HG03432 (cell line): ENCODE measurements at regions not wholly inside any gene's neighbourhood (a gene's known extent, or its start where the extent isn't known, plus 50 kb on each side); places are given as distances from the start of the nearest gene placed in this dataset.
"Not testable (repeated sequence)": the region's sequence is repeated elsewhere in the genome, so short reads cannot be mapped to it uniquely, and the experiment has no call there.

Experiments used
- ATAC-seq: cut with Tn5 transposase; IDR thresholded peaks from one replicate; pipeline ENCODE4 v1.9.1; 2021; ENCODE audit warnings: mild to moderate bottlenecking, moderate library complexity; ENCODE audit not compliant: unreplicated experiment

DNA sequence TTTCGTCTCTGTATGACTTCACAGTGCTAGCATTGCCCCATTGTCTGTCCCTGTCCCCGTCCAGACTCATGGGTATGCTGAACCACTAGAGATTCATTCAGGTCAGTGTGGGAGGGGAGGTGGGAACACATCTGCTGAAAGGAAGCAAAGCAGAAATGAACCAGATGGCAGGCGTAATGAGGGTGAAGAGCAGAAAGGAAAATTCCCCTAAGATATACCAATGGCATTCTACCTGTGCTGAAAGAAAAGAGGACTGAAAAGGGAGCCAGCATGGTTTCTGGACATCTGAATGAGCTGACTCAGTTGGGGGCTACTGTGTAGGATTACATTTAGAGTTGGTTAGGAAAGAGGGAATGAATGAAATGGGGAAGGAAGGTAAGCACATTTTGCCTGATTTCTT lies 678.7 kb downstream of the MAT2B start:
- no peak for ATAC-seq

DNA sequence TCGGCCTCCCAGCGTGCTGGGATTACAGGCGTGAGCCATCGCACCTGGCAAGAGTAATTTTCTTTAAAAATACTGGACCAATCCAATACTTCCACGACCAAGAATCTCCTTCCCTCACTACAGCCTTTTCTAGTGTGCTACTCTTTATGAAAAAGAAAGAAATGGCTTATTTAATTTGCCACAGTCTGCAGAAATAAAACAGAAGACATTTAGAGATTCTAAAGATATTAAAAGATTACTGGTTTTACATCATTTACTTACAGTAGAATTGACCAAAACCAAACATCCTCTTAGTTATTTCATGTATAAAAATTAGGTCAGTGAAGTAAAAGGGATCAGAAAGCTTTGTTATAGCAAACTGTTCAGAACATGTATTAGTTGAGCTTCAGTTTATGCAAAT lies 679.6 kb downstream of the MAT2B start:
- no peak for ATAC-seq

DNA sequence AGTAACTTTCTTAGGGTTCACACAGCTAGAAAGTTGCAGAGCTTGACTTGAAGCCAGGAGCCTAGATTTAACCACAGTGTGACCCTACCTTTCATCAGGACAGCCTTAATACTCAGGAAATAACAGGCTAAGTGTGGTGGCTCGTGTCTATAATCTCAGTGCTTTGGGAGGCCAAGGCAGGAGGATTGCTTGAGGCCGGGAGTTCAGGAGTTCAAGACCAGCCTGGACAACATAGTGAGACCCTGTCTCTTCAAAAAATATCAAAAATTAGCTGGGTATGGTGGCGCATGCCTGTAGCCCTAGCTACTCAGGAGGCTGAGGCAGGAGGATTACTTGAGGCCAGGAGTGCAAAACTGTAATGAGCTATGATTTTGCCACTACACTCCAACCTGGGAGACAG lies 681.1 kb downstream of the MAT2B start:
- ATAC-seq, result no peak

DNA sequence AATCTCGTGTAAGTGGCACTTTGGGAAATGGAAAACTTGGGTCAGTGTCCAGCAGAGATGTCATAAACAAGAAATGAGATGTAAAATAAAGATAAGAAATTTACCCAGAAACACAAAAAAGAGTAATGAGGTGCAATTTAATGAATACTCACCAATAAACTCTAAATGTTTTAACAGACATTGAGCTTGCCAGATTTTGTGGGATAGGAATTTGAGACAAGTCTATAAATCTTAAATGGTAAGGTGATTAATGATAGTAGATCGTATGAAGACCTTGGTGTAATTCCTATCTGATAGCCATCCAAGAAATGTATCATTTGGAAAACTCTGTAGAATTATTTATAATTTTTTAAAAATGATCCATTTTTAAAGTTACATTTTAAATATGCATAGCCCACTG lies 682.4 kb downstream of the MAT2B start:
- no peak for ATAC-seq

DNA sequence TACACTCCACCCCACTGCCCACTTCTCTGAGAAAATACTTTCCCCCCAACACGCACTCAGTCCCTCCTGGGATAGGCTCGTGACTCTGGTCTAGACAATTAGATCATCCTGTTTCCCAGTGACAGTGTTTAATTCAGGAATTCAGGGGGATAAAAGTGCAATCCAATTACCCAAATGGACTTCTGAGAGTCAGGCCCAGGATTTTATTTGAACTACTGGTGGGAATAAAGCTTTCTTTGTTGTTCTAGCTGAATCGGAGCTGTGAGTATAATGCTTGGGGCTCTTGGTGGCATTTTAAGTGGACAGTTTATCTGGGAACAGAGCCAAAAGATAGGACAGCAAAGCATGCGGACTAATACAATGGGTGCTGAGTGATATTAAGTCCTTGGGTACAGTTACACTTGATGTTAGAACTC lies 683.3 kb downstream of the MAT2B start:
- ATAC-seq, result no peak

DNA sequence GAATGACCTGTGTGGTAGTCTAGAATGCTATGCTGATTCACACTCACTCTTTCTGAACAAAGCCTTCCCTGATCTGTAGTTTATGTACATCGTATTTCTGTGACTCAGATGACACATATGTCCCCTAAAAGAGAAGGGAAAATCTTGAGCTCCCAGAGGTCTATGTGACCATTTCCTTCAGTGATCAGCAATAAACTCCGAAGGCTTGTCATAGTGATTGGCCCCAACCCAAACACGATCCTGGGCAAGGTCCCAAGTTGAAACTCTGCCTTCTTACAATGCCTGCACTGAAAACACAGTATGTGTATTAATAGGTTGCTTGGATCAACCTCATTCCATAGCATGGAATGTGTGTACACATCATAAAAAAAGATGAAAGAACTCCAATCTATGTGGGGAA lies 685.8 kb downstream of the MAT2B start:
- ATAC-seq, result no peak

DNA sequence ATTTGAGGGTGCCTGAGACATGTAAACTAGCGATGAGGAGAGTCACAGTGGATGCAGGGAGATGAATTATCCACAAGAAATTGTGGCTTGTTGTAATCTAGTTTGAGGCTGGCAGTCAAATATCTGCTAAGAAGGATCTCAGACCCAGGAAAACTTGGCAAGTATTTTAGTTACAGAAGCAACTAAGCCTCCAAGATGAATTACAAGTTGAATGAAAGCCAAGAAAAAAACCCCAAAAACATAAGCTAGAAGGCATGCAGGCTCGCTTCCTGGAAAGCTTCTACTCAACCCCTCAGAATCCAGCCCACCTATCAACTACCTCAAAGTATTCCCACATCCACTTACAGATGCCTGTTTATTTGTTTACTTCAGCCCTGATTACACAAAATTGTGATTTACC lies 696.9 kb downstream of the MAT2B start:
- ATAC-seq, result no peak

DNA sequence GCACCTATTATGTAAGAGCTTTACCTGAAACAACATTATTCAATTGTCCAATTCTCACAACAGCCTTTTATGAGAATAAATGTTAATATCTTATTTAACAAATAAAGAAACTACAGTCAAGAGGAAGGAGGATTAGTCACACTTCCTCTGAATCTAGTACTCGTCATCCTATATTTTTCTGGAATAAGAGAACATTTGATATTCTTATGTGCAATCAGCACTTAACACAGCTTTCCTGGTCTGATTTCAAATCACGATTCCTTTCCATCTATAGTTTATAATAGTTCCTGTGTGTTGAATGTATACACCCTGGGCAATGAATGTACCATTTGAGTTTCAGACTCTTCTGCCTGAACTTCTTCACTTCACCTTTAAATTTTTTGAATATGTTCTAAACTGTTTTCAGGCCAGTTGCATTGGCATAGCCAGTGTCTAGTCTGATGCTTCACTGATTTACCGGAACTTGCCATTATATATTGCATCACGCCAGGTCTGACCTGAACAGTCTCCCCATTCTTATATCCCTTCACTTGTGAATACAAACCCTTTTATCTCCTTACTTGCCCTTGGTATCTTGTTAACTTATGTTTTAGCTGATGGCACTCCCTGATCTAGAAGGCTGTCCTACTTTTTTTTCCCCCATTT lies 698.3 kb downstream of the MAT2B start:
- no peak for ATAC-seq

DNA sequence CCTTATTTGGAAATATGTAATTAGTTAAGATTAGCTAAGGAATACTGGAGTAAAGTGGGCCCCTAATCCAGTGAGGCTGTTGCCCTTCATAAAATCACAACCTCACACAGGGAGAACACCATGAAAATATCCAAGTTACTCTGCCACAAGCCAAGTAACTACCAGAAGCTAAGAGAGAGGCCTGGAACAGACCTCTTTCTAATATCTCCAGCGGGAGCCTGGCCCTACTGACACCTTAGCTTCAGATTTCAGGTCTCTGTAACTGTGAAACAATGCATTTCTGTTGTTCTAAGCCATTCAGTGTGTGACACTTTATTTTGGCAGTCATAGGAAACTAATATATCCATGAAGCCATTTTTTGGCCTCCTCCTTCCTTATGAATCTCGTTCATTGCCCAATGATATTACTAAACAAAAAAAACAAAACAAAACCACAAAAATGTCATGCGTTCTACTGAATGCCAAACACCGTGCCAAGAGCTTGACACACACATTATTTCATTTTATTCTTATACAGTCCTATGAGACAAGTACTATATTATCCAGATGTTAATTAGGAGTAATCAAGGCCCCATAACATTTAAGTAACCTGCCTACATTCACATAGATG lies 699.0 kb downstream of the MAT2B start:
- no peak for ATAC-seq

DNA sequence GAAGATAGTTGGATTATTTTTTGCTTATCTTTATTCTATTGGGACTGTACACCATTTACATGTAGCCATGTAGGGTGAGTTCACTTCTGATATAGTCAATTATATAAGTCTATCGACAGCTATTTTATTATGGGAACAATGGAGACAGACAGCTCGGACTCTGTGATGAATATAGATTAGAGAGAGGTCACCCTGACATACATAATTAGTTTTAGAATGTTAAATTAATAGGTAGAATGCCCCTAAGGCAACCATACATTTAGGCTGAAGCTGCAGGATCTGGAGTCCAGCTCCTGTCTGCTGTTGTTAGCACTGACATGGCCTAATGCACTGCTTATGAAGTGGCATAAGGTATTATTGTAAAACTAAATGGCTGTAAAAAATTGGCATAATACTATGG lies 700.8 kb downstream of the MAT2B start:
- ATAC-seq, result no peak

DNA sequence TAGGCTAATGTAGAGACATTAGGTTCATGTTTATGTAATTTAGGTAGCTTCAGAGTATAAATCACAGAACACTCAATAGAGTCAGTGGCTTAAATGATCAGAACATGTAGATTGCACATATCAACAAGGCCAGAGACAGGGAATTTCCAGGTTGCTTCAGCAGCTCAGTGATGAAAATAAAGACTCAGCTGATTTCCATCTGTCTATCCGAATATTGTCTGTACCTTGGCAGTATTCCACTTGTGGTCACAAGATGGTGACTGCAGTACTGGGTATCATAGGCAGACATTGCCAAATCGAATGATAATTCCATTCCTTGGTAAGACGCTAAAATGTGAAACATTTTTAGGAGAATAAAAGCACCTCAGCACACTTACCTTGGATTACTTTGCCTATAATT lies 702.2 kb downstream of the MAT2B start:
- ATAC-seq, result no peak

DNA sequence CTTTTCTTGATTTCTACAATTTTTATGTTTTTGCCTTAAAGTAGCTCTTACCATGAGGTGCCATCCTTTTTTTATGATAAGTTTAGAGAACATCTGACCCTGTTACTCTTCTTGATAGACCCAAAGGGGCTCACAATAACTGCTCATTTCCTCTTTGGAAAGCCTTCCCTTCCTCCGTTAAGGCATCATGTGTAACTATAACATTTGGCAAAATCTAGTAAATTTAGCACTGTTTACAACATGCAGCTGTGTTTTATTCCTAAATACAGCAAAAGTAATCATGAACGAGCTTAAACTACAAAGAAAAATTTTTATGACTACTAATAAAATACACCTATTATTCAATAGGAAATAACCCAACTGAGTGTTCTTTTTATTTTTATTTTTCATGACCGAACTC lies 705.1 kb downstream of the MAT2B start:
- no peak for ATAC-seq

DNA sequence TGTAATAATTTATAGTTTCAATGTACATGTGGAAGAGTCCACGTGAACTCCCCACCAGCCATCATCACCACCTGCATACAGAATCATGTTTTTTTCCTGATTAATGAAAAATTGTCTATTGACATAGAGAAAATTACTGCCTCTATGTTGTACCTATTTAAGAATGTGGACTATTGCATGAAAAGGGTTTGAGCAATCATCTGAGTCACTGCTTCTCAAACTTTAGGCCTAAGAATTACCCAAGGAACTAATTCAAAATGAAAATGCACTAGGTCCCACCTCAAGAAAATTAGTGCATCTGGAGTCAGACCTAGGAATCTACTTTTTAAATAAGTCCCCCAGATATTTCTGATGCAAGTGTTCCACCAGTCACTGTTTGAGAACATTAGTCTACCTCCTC lies 709.3 kb downstream of the MAT2B start:
- no peak for ATAC-seq

DNA sequence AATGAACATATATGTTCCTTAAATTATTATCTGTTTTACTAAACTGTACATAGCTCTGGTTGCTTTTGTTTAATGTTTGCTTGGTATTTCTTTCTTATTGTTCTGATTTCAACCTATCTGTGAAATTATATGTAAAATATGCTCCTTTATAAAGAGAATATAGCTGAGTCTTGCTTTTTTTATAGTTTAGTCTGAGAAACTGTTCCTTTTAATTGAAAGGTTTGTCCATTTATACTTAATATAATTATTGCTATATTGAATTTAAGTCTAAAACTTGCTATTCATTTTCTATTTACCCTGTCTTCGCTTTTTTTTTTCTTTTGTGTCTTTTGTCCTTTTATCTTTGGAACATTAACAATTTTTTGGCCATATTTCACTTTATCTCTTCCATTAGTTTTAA lies 712.0 kb downstream of the MAT2B start:
- ATAC-seq, result no peak

DNA sequence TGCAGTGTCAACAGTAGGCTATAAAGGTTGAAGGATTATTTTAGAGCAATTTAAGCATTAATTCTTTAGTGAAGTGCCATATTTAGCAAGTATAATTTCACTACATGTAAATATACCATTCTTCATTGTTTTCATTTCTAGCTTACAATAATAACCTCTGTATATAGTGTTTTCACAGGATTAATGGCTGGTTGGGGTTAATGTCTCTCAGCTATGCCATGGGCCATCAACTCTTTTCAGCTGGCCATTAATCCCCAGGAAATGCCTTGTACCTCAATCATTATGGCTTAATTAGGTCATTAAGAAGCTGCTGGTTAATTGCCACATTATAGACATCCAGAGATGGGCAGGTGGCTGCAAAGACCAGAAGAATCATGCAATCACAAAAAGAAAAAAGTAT lies 715.1 kb downstream of the MAT2B start:
- ATAC-seq, result no peak

DNA sequence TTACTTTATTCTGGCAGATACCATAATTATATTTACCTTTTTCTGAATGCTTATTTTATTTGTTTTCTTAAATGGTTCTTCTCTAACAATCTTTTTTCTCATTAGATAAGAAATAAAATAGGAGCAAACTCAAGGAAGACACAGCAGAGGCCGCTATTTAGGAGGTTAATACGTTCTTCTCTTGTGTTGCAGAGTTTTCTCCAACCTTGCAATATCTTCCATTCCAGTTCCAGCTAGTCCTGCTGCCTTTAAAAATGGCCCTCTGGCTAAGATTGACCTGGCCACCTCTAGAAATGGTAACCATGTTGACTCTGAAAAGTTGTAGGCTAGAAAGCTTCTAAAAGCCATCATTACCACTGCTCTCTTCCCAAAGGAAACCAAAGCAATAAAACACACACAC lies 718.8 kb downstream of the MAT2B start:
- no peak for ATAC-seq

DNA sequence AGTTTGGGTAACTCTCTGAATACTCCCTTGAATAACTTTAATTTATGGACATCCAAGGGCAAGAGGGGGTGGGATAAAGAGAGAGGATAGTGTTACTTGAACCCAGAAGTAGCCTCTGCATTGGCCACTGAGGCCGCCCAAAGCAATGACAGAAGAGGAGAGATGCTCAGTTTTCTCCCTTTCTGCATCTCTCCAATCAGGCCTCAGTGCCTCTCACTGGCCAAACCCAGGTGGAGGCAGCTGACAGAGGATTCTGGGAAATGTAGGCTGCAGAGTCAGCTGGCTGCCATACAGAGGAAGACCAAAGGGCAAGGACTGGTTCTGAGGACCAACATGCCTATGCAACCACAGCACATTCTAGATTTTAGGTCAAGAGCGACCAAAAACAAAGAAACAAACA lies 719.4 kb downstream of the MAT2B start:
- no peak for ATAC-seq

DNA sequence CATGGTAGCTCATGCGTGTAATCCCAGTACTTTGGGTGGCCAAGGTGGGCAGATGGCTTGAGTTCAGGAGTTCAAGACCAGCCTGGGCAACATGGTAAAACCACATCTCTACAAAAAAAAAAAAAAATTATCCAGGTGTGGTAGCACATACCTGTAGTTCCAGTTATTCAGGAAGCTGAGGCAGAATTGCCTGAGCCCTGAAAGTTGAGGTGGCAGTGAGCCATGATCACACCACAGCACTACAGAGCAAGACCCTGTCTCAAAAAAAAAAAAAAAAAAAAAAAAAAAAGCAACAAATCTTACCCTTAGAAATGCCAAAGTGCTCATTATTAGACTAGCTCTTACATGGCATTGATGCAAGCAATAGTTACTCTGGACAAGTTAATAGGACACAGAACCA lies 724.9 kb downstream of the MAT2B start:
- ATAC-seq, result no peak

DNA sequence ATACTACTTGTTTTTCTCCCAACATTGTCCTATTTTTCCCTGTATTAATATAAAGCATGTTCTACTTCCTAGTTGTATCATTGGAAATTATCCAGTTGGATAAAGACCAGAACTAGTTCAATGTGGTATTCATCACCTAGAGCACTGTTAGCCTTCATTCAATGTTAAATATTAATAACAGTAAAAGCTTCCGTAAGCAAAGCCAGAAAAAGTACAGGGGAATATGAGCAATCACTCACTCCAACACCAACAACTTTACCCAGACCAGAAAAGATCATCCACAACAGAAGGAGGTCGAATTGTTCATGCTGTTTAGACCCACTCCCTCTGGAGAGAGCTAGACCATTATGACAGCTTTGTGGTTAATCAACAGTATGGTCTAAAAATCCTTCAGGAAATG lies 728.4 kb downstream of the MAT2B start:
- no peak for ATAC-seq

DNA sequence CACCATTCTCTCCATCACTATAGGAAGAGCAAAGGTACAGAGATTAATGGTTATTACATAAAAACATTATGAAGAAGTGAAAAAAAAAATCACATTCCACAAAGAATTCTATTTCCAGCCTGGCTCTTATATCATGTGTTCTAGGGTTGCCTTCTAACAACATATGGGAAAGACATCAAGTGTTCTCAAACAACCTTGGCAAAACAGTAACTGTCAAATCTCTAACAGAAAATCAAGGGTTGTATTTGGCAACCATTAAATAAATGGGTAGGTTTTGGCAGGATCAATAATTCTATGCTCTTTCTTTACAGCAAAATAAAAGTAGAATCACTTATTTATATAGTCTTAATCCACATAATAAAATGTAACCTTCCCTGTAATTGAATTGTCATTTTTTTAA lies 728.9 kb downstream of the MAT2B start:
- no peak for ATAC-seq

DNA sequence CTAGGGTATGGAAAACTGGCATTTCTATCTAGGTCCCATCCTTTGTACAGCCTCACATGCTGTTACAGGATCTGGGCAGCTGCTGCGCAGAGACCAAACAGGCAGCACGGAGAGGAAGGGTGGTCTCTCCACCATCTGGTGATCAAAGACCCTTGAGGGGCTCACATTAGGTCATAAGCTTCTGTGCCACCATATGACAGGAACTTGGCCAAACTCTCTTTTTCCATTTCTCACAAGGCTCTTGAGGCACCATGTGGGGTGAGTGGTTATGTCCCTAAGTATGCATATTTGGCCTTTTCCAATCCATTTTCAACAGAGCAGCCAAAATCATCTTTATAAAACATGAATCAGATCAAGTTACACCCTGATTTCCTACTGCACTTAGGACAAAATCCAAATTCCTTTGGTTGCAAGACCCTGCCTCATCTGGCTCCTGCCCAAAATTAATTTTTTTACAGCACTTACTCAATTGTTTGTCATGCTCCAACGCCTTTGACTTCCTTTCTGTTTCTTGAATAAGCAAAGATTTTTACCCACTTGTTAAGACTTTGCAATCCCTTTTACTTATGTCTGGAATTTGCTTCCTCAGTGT lies 730.0 kb downstream of the MAT2B start:
- ATAC-seq, result no peak

DNA sequence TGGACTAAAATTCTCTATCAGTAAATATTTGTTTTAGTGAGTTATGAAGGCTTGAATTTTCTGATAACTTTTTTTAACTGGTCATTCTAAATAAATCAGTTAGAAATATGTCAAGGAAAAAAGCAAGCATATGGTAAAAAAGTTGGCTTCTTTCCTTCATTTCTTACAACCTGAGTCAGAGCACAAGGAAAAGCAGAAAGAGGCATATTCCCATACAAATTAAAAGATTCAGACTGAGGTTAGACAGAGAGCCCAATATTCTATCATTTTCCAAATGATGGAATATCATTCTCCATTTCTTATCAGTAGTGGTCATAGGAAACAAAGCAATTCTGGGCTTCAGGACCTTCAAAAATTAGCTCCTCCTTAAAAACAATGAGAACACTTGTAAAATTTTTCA lies 732.1 kb downstream of the MAT2B start:
- ATAC-seq, result no peak

DNA sequence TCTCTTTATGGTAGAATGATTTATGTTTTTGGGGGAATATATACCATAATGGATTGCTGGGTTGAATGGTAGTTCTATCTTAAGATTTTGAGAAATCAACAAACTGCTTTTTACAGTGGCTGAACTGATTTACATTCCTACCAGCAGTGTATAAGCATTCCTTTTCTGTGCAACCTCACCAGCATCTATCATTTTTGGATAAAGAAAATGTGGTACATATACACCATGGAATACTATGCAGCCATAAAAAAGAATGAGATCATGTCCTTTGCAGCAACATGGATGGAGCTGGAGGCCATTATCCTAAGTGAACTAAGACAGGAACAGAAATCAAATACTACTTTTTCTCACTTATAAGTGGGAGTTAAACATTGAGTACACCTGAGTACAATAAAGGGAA lies 746.4 kb downstream of the MAT2B start:
- not testable (repeated sequence) for ATAC-seq
